ENCODE measurements at regions not wholly inside any gene's neighbourhood (a gene's known extent, or its start where the extent isn't known, plus 50 kb on each side); places are given as distances from the start of the nearest gene placed in this dataset.
A peak's percentile ranks its signal among the peaks of the same experiment; 100 is the strongest.

DNA sequence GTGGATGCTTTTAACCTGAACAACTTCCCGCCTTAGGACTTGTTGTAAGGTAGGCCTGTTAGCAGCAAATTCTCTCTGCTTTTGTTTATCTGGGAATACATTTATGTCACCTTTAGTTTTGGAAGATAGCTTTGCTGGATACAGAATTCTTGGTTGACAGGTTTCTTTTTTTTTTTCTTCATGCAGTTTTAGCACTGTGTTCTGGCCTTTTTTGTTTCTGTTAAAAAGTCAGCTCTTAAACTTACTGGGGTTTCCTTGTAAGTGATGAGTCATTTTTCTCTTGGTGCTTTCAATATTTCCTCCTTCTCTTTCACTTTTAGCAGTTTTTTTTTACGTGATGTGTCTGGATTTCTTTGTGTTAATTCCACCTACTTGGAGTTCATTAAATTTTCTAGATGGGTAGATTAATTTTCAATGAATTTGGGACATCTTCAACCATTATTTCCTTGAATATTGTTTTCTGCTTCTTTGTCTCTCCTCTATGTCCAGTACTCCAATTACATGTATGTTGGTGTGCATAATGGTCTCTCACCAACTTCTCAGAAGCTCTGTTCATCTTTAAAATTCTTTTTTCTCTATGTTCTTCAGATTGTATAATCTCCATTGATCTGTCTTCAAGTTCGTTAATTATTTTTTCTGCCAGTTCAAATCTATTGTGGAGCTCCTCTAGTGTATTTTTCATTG, 188.2 kb upstream of the ZNF536 start (continued):
- no peak for TF ChIP-seq ZNF221 (tag by site-specific recombination; IDR thresholded peaks at IDR 0.05; ENCODE audit: borderline replicate concordance)
- TF ChIP-seq HIC1 (tag by site-specific recombination; IDR thresholded peaks at IDR 0.05): no peak
- TF ChIP-seq ZNF830 (tag by site-specific recombination; IDR thresholded peaks at IDR 0.05; ENCODE audit: low read depth): no peak
- TF ChIP-seq ZNF280D (tag by site-specific recombination; IDR thresholded peaks at IDR 0.05): peak; percentile 80
- TF ChIP-seq ZNF529 (tag by site-specific recombination; IDR thresholded peaks at IDR 0.05; ENCODE audit: insufficient replicate concordance): peak; percentile 90
- no peak for TF ChIP-seq ZNF311 (tag by site-specific recombination; IDR thresholded peaks at IDR 0.05; ENCODE audit: borderline replicate concordance)
- TF ChIP-seq GLIS2 (tag by site-specific recombination; IDR thresholded peaks at IDR 0.05): no peak
- TF ChIP-seq ZNF510 (tag by site-specific recombination; IDR thresholded peaks at IDR 0.05; ENCODE audit: insufficient replicate concordance): no peak
- TF ChIP-seq, protein P1, sequence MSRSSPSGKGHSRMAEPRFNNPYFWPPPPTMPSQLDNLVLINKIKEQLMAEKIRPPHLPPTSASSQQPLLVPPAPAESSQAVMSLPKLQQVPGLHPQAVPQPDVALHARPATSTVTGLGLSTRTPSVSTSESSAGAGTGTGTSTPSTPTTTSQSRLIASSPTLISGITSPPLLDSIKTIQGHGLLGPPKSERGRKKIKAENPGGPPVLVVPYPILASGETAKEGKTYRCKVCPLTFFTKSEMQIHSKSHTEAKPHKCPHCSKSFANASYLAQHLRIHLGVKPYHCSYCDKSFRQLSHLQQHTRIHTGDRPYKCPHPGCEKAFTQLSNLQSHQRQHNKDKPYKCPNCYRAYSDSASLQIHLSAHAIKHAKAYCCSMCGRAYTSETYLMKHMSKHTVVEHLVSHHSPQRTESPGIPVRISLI (tag by site-specific recombination; IDR thresholded peaks at IDR 0.05): peak; percentile 81
- no peak for TF ChIP-seq ZNF354C (tag by site-specific recombination; IDR thresholded peaks at IDR 0.05; ENCODE audit: borderline replicate concordance, low read depth)
- no peak for TF ChIP-seq ZNF473 (tag by site-specific recombination; IDR thresholded peaks at IDR 0.05)
- TF ChIP-seq INSM2 (tag by site-specific recombination; IDR thresholded peaks at IDR 0.05): no peak
- no peak for TF ChIP-seq ZNF335 (tag by site-specific recombination; conservative IDR thresholded peaks at IDR 0.05)
- TF ChIP-seq, protein P2, sequence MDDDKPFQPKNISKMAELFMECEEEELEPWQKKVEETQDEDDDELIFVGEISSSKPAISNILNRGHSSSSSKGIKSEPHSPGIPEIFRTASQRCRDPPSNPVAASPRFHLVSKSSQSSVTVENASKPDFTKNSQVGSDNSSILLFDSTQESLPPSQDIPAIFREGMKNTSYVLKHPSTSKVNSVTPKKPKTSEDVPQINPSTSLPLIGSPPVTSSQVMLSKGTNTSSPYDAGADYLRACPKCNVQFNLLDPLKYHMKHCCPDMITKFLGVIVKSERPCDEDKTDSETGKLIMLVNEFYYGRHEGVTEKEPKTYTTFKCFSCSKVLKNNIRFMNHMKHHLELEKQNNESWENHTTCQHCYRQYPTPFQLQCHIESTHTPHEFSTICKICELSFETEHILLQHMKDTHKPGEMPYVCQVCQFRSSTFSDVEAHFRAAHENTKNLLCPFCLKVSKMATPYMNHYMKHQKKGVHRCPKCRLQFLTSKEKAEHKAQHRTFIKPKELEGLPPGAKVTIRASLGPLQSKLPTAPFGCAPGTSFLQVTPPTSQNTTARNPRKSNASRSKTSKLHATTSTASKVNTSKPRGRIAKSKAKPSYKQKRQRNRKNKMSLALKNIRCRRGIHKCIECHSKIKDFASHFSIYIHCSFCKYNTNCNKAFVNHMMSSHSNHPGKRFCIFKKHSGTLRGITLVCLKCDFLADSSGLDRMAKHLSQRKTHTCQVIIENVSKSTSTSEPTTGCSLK (tag by site-specific recombination; IDR thresholded peaks at IDR 0.05): no peak
- no peak for TF ChIP-seq YY2 (tag by site-specific recombination; IDR thresholded peaks at IDR 0.05)
- TF ChIP-seq SETDB1 (IDR thresholded peaks at IDR 0.05; ENCODE audit: insufficient read length, low read length): peak; percentile 99
- TF ChIP-seq ZNF549 (tag by site-specific recombination; IDR thresholded peaks at IDR 0.05): no peak
- no peak for TF ChIP-seq WT1 (tag by site-specific recombination; IDR thresholded peaks at IDR 0.05)
- TF ChIP-seq KLF7 (tag by site-specific recombination; IDR thresholded peaks at IDR 0.05; ENCODE audit: borderline replicate concordance): no peak
- TF ChIP-seq, protein P3, sequence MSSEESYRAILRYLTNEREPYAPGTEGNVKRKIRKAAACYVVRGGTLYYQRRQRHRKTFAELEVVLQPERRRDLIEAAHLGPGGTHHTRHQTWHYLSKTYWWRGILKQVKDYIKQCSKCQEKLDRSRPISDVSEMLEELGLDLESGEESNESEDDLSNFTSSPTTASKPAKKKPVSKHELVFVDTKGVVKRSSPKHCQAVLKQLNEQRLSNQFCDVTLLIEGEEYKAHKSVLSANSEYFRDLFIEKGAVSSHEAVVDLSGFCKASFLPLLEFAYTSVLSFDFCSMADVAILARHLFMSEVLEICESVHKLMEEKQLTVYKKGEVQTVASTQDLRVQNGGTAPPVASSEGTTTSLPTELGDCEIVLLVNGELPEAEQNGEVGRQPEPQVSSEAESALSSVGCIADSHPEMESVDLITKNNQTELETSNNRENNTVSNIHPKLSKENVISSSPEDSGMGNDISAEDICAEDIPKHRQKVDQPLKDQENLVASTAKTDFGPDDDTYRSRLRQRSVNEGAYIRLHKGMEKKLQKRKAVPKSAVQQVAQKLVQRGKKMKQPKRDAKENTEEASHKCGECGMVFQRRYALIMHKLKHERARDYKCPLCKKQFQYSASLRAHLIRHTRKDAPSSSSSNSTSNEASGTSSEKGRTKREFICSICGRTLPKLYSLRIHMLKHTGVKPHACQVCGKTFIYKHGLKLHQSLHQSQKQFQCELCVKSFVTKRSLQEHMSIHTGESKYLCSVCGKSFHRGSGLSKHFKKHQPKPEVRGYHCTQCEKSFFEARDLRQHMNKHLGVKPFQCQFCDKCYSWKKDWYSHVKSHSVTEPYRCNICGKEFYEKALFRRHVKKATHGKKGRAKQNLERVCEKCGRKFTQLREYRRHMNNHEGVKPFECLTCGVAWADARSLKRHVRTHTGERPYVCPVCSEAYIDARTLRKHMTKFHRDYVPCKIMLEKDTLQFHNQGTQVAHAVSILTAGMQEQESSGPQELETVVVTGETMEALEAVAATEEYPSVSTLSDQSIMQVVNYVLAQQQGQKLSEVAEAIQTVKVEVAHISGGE (tag by site-specific recombination; conservative IDR thresholded peaks at IDR 0.05; ENCODE audit: low read depth): no peak
- no peak for TF ChIP-seq PBX3 (CRISPR knock-in tag; IDR thresholded peaks at IDR 0.05)
- TF ChIP-seq ZNF184 (tag by site-specific recombination; IDR thresholded peaks at IDR 0.05): no peak
